Smooth muscle cell (in vitro differentiated cells): ENCODE measurements at regions not wholly inside any gene's neighbourhood (a gene's known extent, or its start where the extent isn't known, plus 50 kb on each side); places are given as distances from the start of the nearest gene placed in this dataset.

Source experiments
- DNase-seq: peaks from one replicate; lab custom pipeline; 2025; ENCODE audit not compliant: unreplicated experiment; lab: John Stamatoyannopoulos, UW
- H2AFZ ChIP-seq: fragments of 200-600 bp; sonication (generic); 2 replicates; pipeline ENCODE4 v1.6.0; 2016; ENCODE audit warnings: antibody characterized with exemption, low read depth, mild to moderate bottlenecking
- H3F3A ChIP-seq: fragments of 200-600 bp; sonication (generic); 2 replicates; pipeline ENCODE4 v1.6.0; 2017; ENCODE audit warnings: antibody characterized with exemption, low read depth
- H3K27ac ChIP-seq: fragments of 200-600 bp; sonication (generic); 2 replicates; pipeline ENCODE4 v1.5.1; 2016; ENCODE audit warnings: low read depth, mild to moderate bottlenecking
- H3K27me3 ChIP-seq: fragments of 200-600 bp; sonication (generic); 2 replicates; pipeline ENCODE4 v1.6.1; 2016; ENCODE audit warnings: low read depth, mild to moderate bottlenecking
- H3K36me3 ChIP-seq: fragments of 200-600 bp; sonication (generic); 2 replicates; pipeline ENCODE4 v1.5.1; 2016; ENCODE audit warnings: low read depth
- H3K4me1 ChIP-seq: fragments of 200-600 bp; sonication (generic); 2 replicates; pipeline ENCODE4 v1.5.1; 2016; ENCODE audit warnings: low read depth
- H3K4me2 ChIP-seq: fragments of 200-600 bp; sonication (generic); 2 replicates; pipeline ENCODE4 v1.6.0; 2016; ENCODE audit warnings: mild to moderate bottlenecking
- H3K4me3 ChIP-seq: fragments of 200-600 bp; sonication (generic); 2 replicates; pipeline ENCODE4 v1.5.1; 2016; ENCODE audit warnings: mild to moderate bottlenecking
- H3K79me2 ChIP-seq: fragments of 200-600 bp; sonication (generic); 2 replicates; pipeline ENCODE4 v1.6.0; 2016; ENCODE audit warnings: low read depth, mild to moderate bottlenecking
- H3K9ac ChIP-seq: fragments of 200-600 bp; sonication (generic); 2 replicates; pipeline ENCODE4 v1.6.0; 2016; ENCODE audit warnings: low read depth
- H3K9me3 ChIP-seq: fragments of 200-600 bp; sonication (generic); replicated peaks from 2 replicates; pipeline ENCODE4 v1.5.1; 2016; ENCODE audit warnings: low read depth
- H4K20me1 ChIP-seq: fragments of 200-600 bp; sonication (generic); 2 replicates; pipeline ENCODE4 v1.6.0; 2016; ENCODE audit warnings: low read depth
- WGBS: methylation state at CpG from one replicate; pipeline ENCODE4 v1.1.7; 2016; ENCODE audit warnings: low lambda C conversion rate; 5-methylcytosine and 5-hydroxymethylcytosine counted together
- TF ChIP-seq, protein P1 (sequence below): fragments of 200-600 bp; sonication (generic); IDR thresholded peaks from 2 replicates; pipeline ENCODE4 v1.5.1; 2017; ENCODE audit warnings: borderline replicate concordance, mild to moderate bottlenecking, antibody characterized with exemption; ENCODE audit not compliant: insufficient read depth, poor library complexity, severe bottlenecking

DNA sequence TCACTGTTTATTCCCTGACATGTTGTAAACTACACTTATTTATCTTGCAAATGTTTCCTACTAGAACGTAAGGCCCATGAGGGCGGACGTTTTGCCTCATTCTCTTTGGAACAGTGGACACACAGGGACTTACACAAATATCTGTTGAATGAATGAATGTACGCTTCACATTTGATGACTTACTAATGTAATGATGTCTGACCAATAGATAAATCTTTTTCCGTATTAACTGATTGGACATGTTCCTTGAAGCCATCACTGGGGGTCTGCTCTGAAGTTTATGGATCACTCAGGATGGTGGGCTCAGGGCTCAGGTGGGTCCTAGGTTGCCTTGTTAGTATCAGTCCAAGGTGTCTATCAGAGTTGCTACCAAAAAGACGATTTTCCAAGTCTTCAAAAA is 763.2 kb upstream of the TPTE start:
- Histone ChIP-seq H3K27ac (no peak overlapping the region), H3K79me2 (no peaks in the 10 kb centered on the region), H3K4me3 (no peak overlapping the region), H3K9me3 (peaks cover 31% of the 10 kb centered on the region), H3K36me3 (no peaks in the 10 kb centered on the region), H3F3A (no peaks in the 10 kb centered on the region), H3K4me1 (no peaks in the 10 kb centered on the region), H4K20me1 (no peaks in the 10 kb centered on the region), H2AFZ (no peak overlapping the region), H3K9ac (no peak overlapping the region), H3K4me2 (no peak overlapping the region), H3K27me3 (no peaks in the 10 kb centered on the region)
- no peak for DNase-seq
- TF ChIP-seq, protein P1, sequence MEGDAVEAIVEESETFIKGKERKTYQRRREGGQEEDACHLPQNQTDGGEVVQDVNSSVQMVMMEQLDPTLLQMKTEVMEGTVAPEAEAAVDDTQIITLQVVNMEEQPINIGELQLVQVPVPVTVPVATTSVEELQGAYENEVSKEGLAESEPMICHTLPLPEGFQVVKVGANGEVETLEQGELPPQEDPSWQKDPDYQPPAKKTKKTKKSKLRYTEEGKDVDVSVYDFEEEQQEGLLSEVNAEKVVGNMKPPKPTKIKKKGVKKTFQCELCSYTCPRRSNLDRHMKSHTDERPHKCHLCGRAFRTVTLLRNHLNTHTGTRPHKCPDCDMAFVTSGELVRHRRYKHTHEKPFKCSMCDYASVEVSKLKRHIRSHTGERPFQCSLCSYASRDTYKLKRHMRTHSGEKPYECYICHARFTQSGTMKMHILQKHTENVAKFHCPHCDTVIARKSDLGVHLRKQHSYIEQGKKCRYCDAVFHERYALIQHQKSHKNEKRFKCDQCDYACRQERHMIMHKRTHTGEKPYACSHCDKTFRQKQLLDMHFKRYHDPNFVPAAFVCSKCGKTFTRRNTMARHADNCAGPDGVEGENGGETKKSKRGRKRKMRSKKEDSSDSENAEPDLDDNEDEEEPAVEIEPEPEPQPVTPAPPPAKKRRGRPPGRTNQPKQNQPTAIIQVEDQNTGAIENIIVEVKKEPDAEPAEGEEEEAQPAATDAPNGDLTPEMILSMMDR, result no peak
- WGBS, result 65% methylated on average over 6 of the region's 6 CpGs

DNA sequence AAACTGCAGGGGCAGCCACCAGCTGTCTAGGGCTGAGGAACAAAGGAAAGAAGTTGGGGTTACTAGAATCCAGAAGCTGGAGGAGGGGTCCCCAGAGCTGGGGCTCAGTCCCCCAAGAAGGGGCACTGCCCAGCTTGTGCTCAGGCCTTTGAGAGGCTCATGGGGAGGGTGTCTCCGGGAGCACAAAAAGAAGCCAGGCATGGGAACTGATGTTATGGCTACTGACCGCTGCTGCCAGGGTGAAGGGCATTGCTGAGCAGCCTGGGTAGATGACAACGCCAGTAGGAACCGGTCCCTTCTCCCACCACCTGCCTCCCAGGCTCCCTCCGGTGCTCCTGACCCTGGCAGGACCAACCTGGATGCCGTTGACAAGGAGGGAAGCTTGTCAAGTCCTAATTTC is 762.5 kb upstream of the TPTE start:
- Histone ChIP-seq H3K79me2 (no peaks in the 10 kb centered on the region), H3F3A (no peaks in the 10 kb centered on the region), H3K4me2 (no peak overlapping the region), H3K9me3 (peaks cover 38% of the 10 kb centered on the region), H3K27ac (no peak overlapping the region), H3K9ac (no peak overlapping the region), H3K4me1 (no peaks in the 10 kb centered on the region), H3K36me3 (no peaks in the 10 kb centered on the region), H4K20me1 (no peaks in the 10 kb centered on the region), H3K4me3 (no peak overlapping the region), H2AFZ (no peak overlapping the region), H3K27me3 (no peaks in the 10 kb centered on the region)
- DNase-seq, result no peak
- TF ChIP-seq, protein P1, result no peak
- WGBS, result 67% methylated on average over 6 of the region's 6 CpGs

DNA sequence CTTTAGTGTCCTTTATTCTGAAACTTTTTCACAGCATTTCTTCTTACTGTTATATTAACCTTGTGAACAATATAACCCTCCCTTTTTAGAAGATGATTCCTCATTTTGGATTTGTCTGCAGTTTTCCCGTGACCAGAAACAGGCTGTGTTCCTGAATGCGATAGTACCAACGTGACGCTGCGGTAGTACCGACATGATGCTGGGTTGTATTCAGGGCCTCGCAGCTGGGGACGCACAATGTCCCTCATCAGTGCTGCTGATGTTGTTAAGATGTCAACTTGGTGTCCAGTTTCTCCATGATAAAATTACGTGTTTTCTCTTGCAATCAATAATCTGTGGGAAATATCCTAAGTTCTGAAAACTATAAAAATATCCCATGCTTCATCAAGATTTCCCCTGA is 761.4 kb upstream of the TPTE start:
- no peaks in the 10 kb centered on the region for H3K27me3 ChIP-seq
- no peak overlapping the region for H3K9ac ChIP-seq
- H3K4me1 ChIP-seq, result no peaks in the 10 kb centered on the region
- no peak overlapping the region for H2AFZ ChIP-seq
- no peaks in the 10 kb centered on the region for H4K20me1 ChIP-seq
- H3K79me2 ChIP-seq, result no peaks in the 10 kb centered on the region
- no peaks in the 10 kb centered on the region for H3F3A ChIP-seq
- no peak overlapping the region for H3K4me2 ChIP-seq
- no peaks in the 10 kb centered on the region for H3K36me3 ChIP-seq
- TF ChIP-seq, protein P1, result no peak
- H3K27ac ChIP-seq, result no peak overlapping the region
- H3K4me3 ChIP-seq, result no peak overlapping the region
- WGBS, result 79% methylated on average over 9 of the region's 9 CpGs
- no peak for DNase-seq
- peaks cover 41% of the 10 kb centered on the region for H3K9me3 ChIP-seq

DNA sequence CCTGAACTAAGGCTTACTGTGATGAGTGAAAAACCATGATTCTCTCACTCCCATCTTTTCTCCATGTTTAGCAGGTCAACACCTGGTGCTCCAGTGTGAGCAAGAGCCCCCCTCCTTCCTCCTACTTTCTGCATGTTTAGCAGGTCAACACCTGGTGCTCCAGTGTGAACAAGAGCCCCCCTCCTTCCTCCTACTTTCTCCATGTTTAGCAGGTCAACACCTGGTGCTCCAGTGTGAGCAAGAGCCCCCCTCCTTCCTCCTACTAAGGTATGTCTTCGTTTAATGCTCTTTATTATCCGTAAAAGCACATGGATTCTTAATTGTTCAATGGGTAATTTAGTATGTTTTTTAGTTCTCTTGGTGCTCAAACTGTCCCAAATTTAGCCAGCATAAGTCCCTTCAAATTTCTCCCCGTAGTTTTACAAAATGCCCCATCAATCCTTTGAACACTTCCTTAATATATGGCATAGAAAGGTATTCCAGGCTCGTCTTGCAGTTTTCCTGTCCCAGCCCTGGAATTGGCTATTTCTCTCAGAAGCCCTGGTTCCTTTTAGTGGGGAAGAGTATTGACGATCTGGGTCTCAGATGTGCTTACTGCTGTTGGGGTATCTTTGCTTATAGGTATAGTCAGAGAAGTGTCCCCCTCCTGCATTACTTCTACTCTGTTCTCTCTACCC is 760.8 kb upstream of the TPTE start:
- Histone ChIP-seq H3K79me2 (no peaks in the 10 kb centered on the region), H3K9ac (no peak overlapping the region), H3K4me2 (no peak overlapping the region), H3K9me3 (peaks cover 38% of the 10 kb centered on the region), H3K27me3 (no peaks in the 10 kb centered on the region), H4K20me1 (no peaks in the 10 kb centered on the region), H3K4me3 (no peak overlapping the region), H3K27ac (no peak overlapping the region), H3K36me3 (no peaks in the 10 kb centered on the region), H2AFZ (no peak overlapping the region), H3K4me1 (no peaks in the 10 kb centered on the region), H3F3A (no peaks in the 10 kb centered on the region)
- TF ChIP-seq, protein P1, result no peak
- 58% methylated on average over 5 of the region's 5 CpGs for WGBS
- DNase-seq, result no peak
